ENCODE measurements at regions not wholly inside any gene's neighbourhood (a gene's known extent, or its start where the extent isn't known, plus 50 kb on each side); places are given as distances from the start of the nearest gene placed in this dataset.

DNA sequence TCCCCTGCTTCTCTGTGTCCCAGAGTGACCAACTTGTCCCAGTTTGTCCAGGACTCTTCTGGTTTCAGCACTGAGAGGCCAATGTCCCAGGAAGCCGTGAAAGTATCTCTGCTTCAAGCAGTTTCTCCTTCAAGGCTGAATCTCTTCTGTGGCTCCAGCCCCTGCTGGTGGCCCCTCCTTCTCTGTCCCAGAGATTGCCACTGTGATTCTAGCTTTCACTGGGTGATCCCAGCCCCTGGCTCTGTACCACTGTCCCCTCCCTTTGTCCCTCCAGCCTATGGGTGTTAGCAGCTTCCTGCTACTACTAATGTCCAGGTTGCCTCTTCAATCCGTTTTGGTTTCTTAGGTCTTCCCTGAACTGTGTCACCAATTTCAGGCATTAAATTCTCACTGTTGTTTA, 70.5 kb downstream of the SOX3 start:
- H3K4me1 ChIP-seq, result no peaks in the 10 kb centered on the region
- H3K4me3 ChIP-seq (ENCODE audit: low read depth, low read length), result no peak overlapping the region
- no peaks in the 10 kb centered on the region for H3K27me3 ChIP-seq (replicated peaks; ENCODE audit: control insufficient read depth, insufficient read depth, low read length)
- no TSS peak for BruUV-seq (replicated peaks)
- DNase-seq, result no peak
- ChIA-PET POLR2A (no interaction called here), CTCF (no interaction called here)
- Mint-ChIP-seq H3K9me3 (ENCODE audit: unreplicated experiment) (no peaks in the 10 kb centered on the region), H3K27ac (ENCODE audit: unreplicated experiment) (no peak overlapping the region), H3K27me3 (ENCODE audit: insufficient read depth, unreplicated experiment) (peaks cover 2% of the 10 kb centered on the region), H3K36me3 (ENCODE audit: insufficient read depth, unreplicated experiment) (no peaks in the 10 kb centered on the region), H3K4me3 (ENCODE audit: unreplicated experiment) (no peak overlapping the region), H3K4me1 (ENCODE audit: low read depth, unreplicated experiment) (no peaks in the 10 kb centered on the region)
- no peaks in the 10 kb centered on the region for H3K36me3 ChIP-seq (ENCODE audit: control insufficient read depth, insufficient read depth, low read length)
- H3K9me3 ChIP-seq, result no peaks in the 10 kb centered on the region
- intact Hi-C loops (cut with micrococcal nuclease; ENCODE audit: unreplicated experiment), result no loop called here
- TF ChIP-seq CTCF (IDR thresholded peaks at IDR 0.05; ENCODE audit: insufficient read depth in 1 of 2, low read depth in 1 of 2, low read length in 1 of 2, severe bottlenecking in 1 of 2, unreplicated experiment in 1 of 2), result no peak

DNA sequence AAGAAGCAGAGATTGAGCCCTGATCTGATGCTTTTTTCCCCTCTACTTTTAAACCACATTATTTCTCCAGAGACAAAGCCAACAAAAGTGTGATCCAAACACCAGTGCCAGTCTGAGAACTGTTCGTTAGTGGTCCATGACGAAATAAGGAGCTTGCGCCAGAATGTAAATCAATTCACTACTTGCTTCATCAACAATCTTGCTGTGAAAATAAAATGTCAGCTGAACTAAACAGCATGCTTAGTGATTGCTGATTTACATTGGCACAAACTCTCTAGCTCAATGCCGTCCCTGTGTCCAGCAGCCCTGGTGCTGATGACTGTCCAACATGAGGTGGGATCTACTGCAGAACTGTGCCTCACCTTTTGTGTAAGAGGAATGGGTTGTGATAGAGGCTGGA, 71.3 kb downstream of the SOX3 start:
- H3K36me3 Mint-ChIP-seq (ENCODE audit: insufficient read depth, unreplicated experiment), result no peaks in the 10 kb centered on the region
- H3K27me3 Mint-ChIP-seq (ENCODE audit: insufficient read depth, unreplicated experiment), result peaks cover 2% of the 10 kb centered on the region
- H3K27me3 ChIP-seq (replicated peaks; ENCODE audit: control insufficient read depth, insufficient read depth, low read length), result no peaks in the 10 kb centered on the region
- no peaks in the 10 kb centered on the region for H3K4me1 Mint-ChIP-seq (ENCODE audit: low read depth, unreplicated experiment)
- no peaks in the 10 kb centered on the region for H3K4me1 ChIP-seq
- DNase-seq, result no peak
- no peaks in the 10 kb centered on the region for H3K36me3 ChIP-seq (ENCODE audit: control insufficient read depth, insufficient read depth, low read length)
- no TSS peak for BruUV-seq (replicated peaks)
- no peak overlapping the region for H3K4me3 ChIP-seq (ENCODE audit: low read depth, low read length)
- POLR2A ChIA-PET, result no interaction called here
- H3K27ac Mint-ChIP-seq (ENCODE audit: unreplicated experiment), result no peak overlapping the region
- intact Hi-C loops (cut with micrococcal nuclease; ENCODE audit: unreplicated experiment), result no loop called here
- TF ChIP-seq CTCF (IDR thresholded peaks at IDR 0.05; ENCODE audit: insufficient read depth in 1 of 2, low read depth in 1 of 2, low read length in 1 of 2, severe bottlenecking in 1 of 2, unreplicated experiment in 1 of 2), result no peak
- CTCF ChIA-PET, result no interaction called here
- H3K9me3 ChIP-seq, result no peaks in the 10 kb centered on the region
- H3K9me3 Mint-ChIP-seq (ENCODE audit: unreplicated experiment), result no peaks in the 10 kb centered on the region
- no peak overlapping the region for H3K4me3 Mint-ChIP-seq (ENCODE audit: unreplicated experiment)

GRCh38 chrX:140432346-140433175, 72.3 kb downstream of the SOX3 start:
- Histone ChIP-seq H3K36me3 (ENCODE audit: control insufficient read depth, insufficient read depth, low read length) (no peaks in the 10 kb centered on the region), H3K4me1 (no peaks in the 10 kb centered on the region), H3K27me3 (replicated peaks; ENCODE audit: control insufficient read depth, insufficient read depth, low read length) (no peaks in the 10 kb centered on the region), H3K9me3 (no peaks in the 10 kb centered on the region), H3K4me3 (ENCODE audit: low read depth, low read length) (no peak overlapping the region)
- H3K27me3 Mint-ChIP-seq (ENCODE audit: insufficient read depth, unreplicated experiment), result peaks cover 2% of the 10 kb centered on the region
- H3K4me1 Mint-ChIP-seq (ENCODE audit: low read depth, unreplicated experiment), result no peaks in the 10 kb centered on the region
- POLR2A ChIA-PET, result no interaction called here
- no peaks in the 10 kb centered on the region for H3K36me3 Mint-ChIP-seq (ENCODE audit: insufficient read depth, unreplicated experiment)
- no peak overlapping the region for H3K4me3 Mint-ChIP-seq (ENCODE audit: unreplicated experiment)
- intact Hi-C loops (cut with micrococcal nuclease; ENCODE audit: unreplicated experiment), result no loop called here
- CTCF ChIA-PET, result no interaction called here
- no peak for TF ChIP-seq CTCF (IDR thresholded peaks at IDR 0.05; ENCODE audit: insufficient read depth in 1 of 2, low read depth in 1 of 2, low read length in 1 of 2, severe bottlenecking in 1 of 2, unreplicated experiment in 1 of 2)
- no peak overlapping the region for H3K27ac Mint-ChIP-seq (ENCODE audit: unreplicated experiment)
- no peak for DNase-seq
- H3K9me3 Mint-ChIP-seq (ENCODE audit: unreplicated experiment), result no peaks in the 10 kb centered on the region
- no TSS peak for BruUV-seq (replicated peaks)

Measured in Caco-2 (cell line).